ENCODE measurements at regions not wholly inside any gene's neighbourhood (a gene's known extent, or its start where the extent isn't known, plus 50 kb on each side); places are given as distances from the start of the nearest gene placed in this dataset.

- Histone ChIP-seq H3K18ac (ENCODE audit: extremely low read depth, low read length) (no peak overlapping the region), H3K4me1 (replicated peaks in 1 of 4; ENCODE audit: control insufficient read depth in 3 of 4, insufficient read depth in 4 of 4, low read length in 3 of 4) (no peaks in the 10 kb centered on the region), H2BK20ac (ENCODE audit: low read length) (no peak overlapping the region), H3K79me2 (ENCODE audit: control insufficient read depth in 1 of 2, insufficient read depth in 2 of 2, low read length in 2 of 2) (no peaks in the 10 kb centered on the region), H4K91ac (replicated peaks; ENCODE audit: insufficient read length, low read length) (no peak overlapping the region), H2BK5ac (ENCODE audit: low read depth, low read length) (no peak overlapping the region), H3K23me2 (ENCODE audit: low read depth, low read length) (no peaks in the 10 kb centered on the region), H3K9ac (replicated peaks in 1 of 4; ENCODE audit: extremely low read depth in 1 of 4, low read depth in 3 of 4, low read length in 3 of 4) (no peak overlapping the region), H2BK120ac (replicated peaks; ENCODE audit: low read depth, low read length) (no peak overlapping the region), H3K27ac (ENCODE audit: low read depth, low read length) (no peak overlapping the region), H3K79me1 (ENCODE audit: low read depth, low read length) (no peaks in the 10 kb centered on the region), H3K4ac (replicated peaks; ENCODE audit: insufficient read length, low read depth, low read length) (no peak overlapping the region), H4K20me1 (replicated peaks in 1 of 2; ENCODE audit: control insufficient read depth in 1 of 2, insufficient read depth in 2 of 2, low read length in 2 of 2) (no peaks in the 10 kb centered on the region), H4K8ac (ENCODE audit: extremely low read depth, insufficient read depth, low read length) (no peak overlapping the region), H3K36me3 (ENCODE audit: control insufficient read depth in 2 of 4, insufficient read depth in 4 of 4, low read length in 3 of 4) (no peaks in the 10 kb centered on the region), H2BK15ac (ENCODE audit: low read length) (no peak overlapping the region), H2AK5ac (ENCODE audit: low read depth, low read length) (no peak overlapping the region), H3K4me2 (ENCODE audit: insufficient read depth in 1 of 2, low read depth in 2 of 2, low read length in 2 of 2) (no peak overlapping the region), H3K9me3 (ENCODE audit: insufficient read depth in 2 of 2, low read depth in 1 of 2, low read length in 1 of 2) (no peaks in the 10 kb centered on the region), H4K5ac (ENCODE audit: insufficient read length, low read depth, low read length) (no peak overlapping the region), H3K14ac (ENCODE audit: insufficient read length) (no peak overlapping the region), H3K23ac (ENCODE audit: insufficient read length) (no peak overlapping the region), H2BK12ac (ENCODE audit: low read depth, low read length) (no peak overlapping the region), H3K4me3 (ENCODE audit: extremely low read depth in 1 of 4, insufficient read depth in 2 of 4, low read depth in 3 of 4, low read length in 4 of 4) (no peak overlapping the region), H2AFZ (ENCODE audit: low read length) (no peak overlapping the region), H3K56ac (replicated peaks; ENCODE audit: insufficient read length, low read depth, low read length) (no peak overlapping the region), H3K27me3 (replicated peaks in 1 of 4; ENCODE audit: control insufficient read depth in 3 of 4, extremely low read depth in 1 of 4, insufficient read depth in 3 of 4, low read length in 3 of 4) (no peaks in the 10 kb centered on the region)
- ChIA-PET POLR2A (ENCODE audit: partially characterized antibody) (no interaction called here), CTCF (ENCODE audit: partially characterized antibody) (interaction anchor here (1.0 to 1.1 kb wide), 2 partner anchors 17 to 62 kb away, joined by 3 read pairs; no protein-coding TSS in a partner anchor)
- no peak for DNase-seq (ENCODE audit: low read depth in 1 of 2, low spot score in 2 of 2)
- WGBS, 2 experiments (ENCODE audit: extremely low coverage in 1 of 2, insufficient coverage in 1 of 2, insufficient read length in 1 of 2, insufficient replicate concordance in 2 of 2, low coverage in 1 of 2, low lambda C conversion rate in 2 of 2, missing lambda C conversion rate in 1 of 2): 84% methylated on average over 9 of the region's 9 CpGs; no CpG with 5 or more reads in 1 of the 2 experiments
- no peak for FAIRE-seq
- TF ChIP-seq ZNF274 (IDR thresholded peaks at IDR 0.05; ENCODE audit: borderline replicate concordance, extremely low read depth, low read length): no peak
- TF ChIP-seq KDM1A (IDR thresholded peaks at IDR 0.05; ENCODE audit: borderline replicate concordance, low read length): no peak
- no peak for TF ChIP-seq USF2 (IDR thresholded peaks at IDR 0.05; ENCODE audit: low read length)
- no peak for TF ChIP-seq MAX (IDR thresholded peaks at IDR 0.05)
- TF ChIP-seq TAF1 (IDR thresholded peaks at IDR 0.05; ENCODE audit: low read depth, low read length): no peak
These were observed 68.6 kb upstream of the SRRM4 start for GRCh38 chr12:118912697-118913270.
